HG02970 (cell line): ENCODE measurements at regions not wholly inside any gene's neighbourhood (a gene's known extent, or its start where the extent isn't known, plus 50 kb on each side); places are given as distances from the start of the nearest gene placed in this dataset.
"Not testable (repeated sequence)": the region's sequence is repeated elsewhere in the genome, so short reads cannot be mapped to it uniquely, and the experiment has no call there.

Experiments used
- ATAC-seq: cut with Tn5 transposase; IDR thresholded peaks from one replicate; pipeline ENCODE4 v1.9.1; 2021; ENCODE audit warnings: mild to moderate bottlenecking, moderate library complexity, moderate number of reproducible peaks; ENCODE audit not compliant: unreplicated experiment, low FRiP score

GRCh38 chr5:166719991-166720390 is 1571.5 kb upstream of the WWC1 start:
- ATAC-seq = no peak

- ATAC-seq = no peak
Measured at GRCh38 chr5:166722939-166723338, 1568.5 kb upstream of the WWC1 start.

GRCh38 chr5:166724284-166724683 is 1567.2 kb upstream of the WWC1 start:
- ATAC-seq = no peak

- no peak for ATAC-seq
Measured at GRCh38 chr5:166725593-166725992, 1565.9 kb upstream of the WWC1 start.

- no peak for ATAC-seq
Measured at GRCh38 chr5:166726406-166726805, 1565.0 kb upstream of the WWC1 start.

GRCh38 chr5:166742951-166743350 is 1548.5 kb upstream of the WWC1 start:
- not testable (repeated sequence) for ATAC-seq

GRCh38 chr5:166746506-166746905 is 1544.9 kb upstream of the WWC1 start:
- no peak for ATAC-seq

GRCh38 chr5:166750376-166750775 is 1541.1 kb upstream of the WWC1 start:
- no peak for ATAC-seq

- ATAC-seq = no peak
Measured at GRCh38 chr5:166758151-166758550, 1533.3 kb upstream of the WWC1 start.

- no peak for ATAC-seq
Measured at GRCh38 chr5:166767858-166768257, 1523.6 kb upstream of the WWC1 start.

GRCh38 chr5:166768536-166768935 is 1522.9 kb upstream of the WWC1 start:
- no peak for ATAC-seq

GRCh38 chr5:166772770-166773169 is 1518.7 kb upstream of the WWC1 start:
- no peak for ATAC-seq

- ATAC-seq = no peak
Measured at GRCh38 chr5:166781737-166782136, 1509.7 kb upstream of the WWC1 start.

- ATAC-seq = no peak
Measured at GRCh38 chr5:166784545-166785078, 1506.8 kb upstream of the WWC1 start.

- no peak for ATAC-seq
Measured at GRCh38 chr5:166786178-166786577, 1505.3 kb upstream of the WWC1 start.

GRCh38 chr5:166786889-166787288 is 1504.6 kb upstream of the WWC1 start:
- ATAC-seq = no peak

GRCh38 chr5:166788050-166788449 is 1503.4 kb upstream of the WWC1 start:
- no peak for ATAC-seq

- ATAC-seq = no peak
Measured at GRCh38 chr5:166795756-166796155, 1495.7 kb upstream of the WWC1 start.

GRCh38 chr5:166803058-166803457 is 1488.4 kb upstream of the WWC1 start:
- ATAC-seq = no peak

- not testable (repeated sequence) for ATAC-seq
Measured at GRCh38 chr5:166804223-166804622, 1487.2 kb upstream of the WWC1 start.

GRCh38 chr5:166804693-166805092 is 1486.8 kb upstream of the WWC1 start:
- not testable (repeated sequence) for ATAC-seq

GRCh38 chr5:166810093-166810658 is 1481.3 kb upstream of the WWC1 start:
- ATAC-seq = not testable (repeated sequence)

GRCh38 chr5:166810721-166811120 is 1480.7 kb upstream of the WWC1 start:
- no peak for ATAC-seq
